WTC11 (cell line): ENCODE measurements at regions not wholly inside any gene's neighbourhood (a gene's known extent, or its start where the extent isn't known, plus 50 kb on each side); places are given as distances from the start of the nearest gene placed in this dataset.

ENCODE experiments used
- ATAC-seq: fragments of 200-7000 bp; cut with Tn5 transposase; 2 replicates; pipeline ENCODE4 v1.10.0; 2021; ENCODE audit warnings: mild to moderate bottlenecking, moderate library complexity
- CTCF ChIA-PET: fragments of 300-600 bp; sonication (Branson Sonifier 250); formaldehyde crosslinking; loops from one replicate; lab custom pipeline; 2021; ENCODE audit warnings: antibody characterized with exemption; lab: Charles Lee
- POLR2A ChIA-PET: fragments of 350-600 bp; sonication (Branson Sonifier 250); formaldehyde crosslinking; loops from one replicate; lab custom pipeline; 2021; ENCODE audit warnings: antibody characterized with exemption; lab: Charles Lee
- DNase-seq: peaks from one replicate; pipeline ENCODE4 v3.0.0; 2021; ENCODE audit warnings: low spot score
- H3K27ac Mint-ChIP-seq: 2 replicates; pipeline ENCODE4 v1.8.0; 2021; ENCODE audit warnings: mixed read lengths
- H3K27me3 Mint-ChIP-seq: 2 replicates; pipeline ENCODE4 v1.8.0; 2021; ENCODE audit warnings: low read depth, mild to moderate bottlenecking, moderate library complexity, mixed read lengths
- H3K36me3 Mint-ChIP-seq: 2 replicates; pipeline ENCODE4 v1.8.0; 2021; ENCODE audit warnings: mixed read lengths
- H3K4me1 Mint-ChIP-seq: 2 replicates; pipeline ENCODE4 v1.8.0; 2022; ENCODE audit warnings: mixed read lengths
- H3K4me3 Mint-ChIP-seq: 2 replicates; pipeline ENCODE4 v1.8.0; 2021; ENCODE audit warnings: mild to moderate bottlenecking, moderate library complexity, mixed read lengths
- H3K9me3 Mint-ChIP-seq: 2 replicates; pipeline ENCODE4 v1.8.0; 2021; ENCODE audit warnings: mixed read lengths
- AFF4 ChIP-seq: sonication (generic); formaldehyde crosslinking; IDR thresholded peaks from 2 replicates; pipeline ENCODE4 v1.8.1; 2023; ENCODE audit warnings: mild to moderate bottlenecking, missing genetic modification reagents, borderline replicate concordance
- CDX4 ChIP-seq: fragments of 250-450 bp; sonication (Bioruptor Pico); IDR thresholded peaks from 2 replicates; pipeline ENCODE4 v1.9.0; 2021; ENCODE audit warnings: moderate library complexity, mild to moderate bottlenecking, inconsistent platforms, borderline replicate concordance
- ELF4 ChIP-seq: sonication (generic); formaldehyde crosslinking; IDR thresholded peaks from 2 replicates; pipeline ENCODE4 v1.8.1; 2022; ENCODE audit warnings: low read depth, mild to moderate bottlenecking, moderate library complexity, missing genetic modification reagents
- FOXJ3 ChIP-seq: sonication (generic); formaldehyde crosslinking; IDR thresholded peaks from 2 replicates; pipeline ENCODE4 v1.9.0; 2021; ENCODE audit warnings: missing genetic modification reagents, mild to moderate bottlenecking, borderline replicate concordance
- FOXK1 ChIP-seq: sonication (generic); formaldehyde crosslinking; IDR thresholded peaks from 2 replicates; pipeline ENCODE4 v1.8.0; 2022; ENCODE audit warnings: mild to moderate bottlenecking, moderate library complexity, missing genetic modification reagents
- GRHL2 ChIP-seq: fragments of 250-450 bp; sonication (Bioruptor Pico); IDR thresholded peaks from 2 replicates; pipeline ENCODE4 v1.8.0; 2022; ENCODE audit warnings: mild to moderate bottlenecking, moderate library complexity; ENCODE audit not compliant: insufficient replicate concordance, severe bottlenecking
- GTF2I ChIP-seq: fragments of 250-450 bp; sonication (Bioruptor Pico); conservative IDR thresholded peaks from 2 replicates; pipeline ENCODE4 v1.4.0; 2021; ENCODE audit warnings: mild to moderate bottlenecking
- HMGA2 ChIP-seq: fragments of 250-450 bp; sonication (Bioruptor Pico); IDR thresholded peaks from 2 replicates; pipeline ENCODE4 v1.4.0; 2021; ENCODE audit warnings: mild to moderate bottlenecking, moderate library complexity
- JAZF1 ChIP-seq: fragments of 250-450 bp; sonication (Bioruptor Pico); IDR thresholded peaks from 2 replicates; pipeline ENCODE4 v1.9.0; 2021; ENCODE audit warnings: moderate library complexity, mild to moderate bottlenecking, inconsistent platforms
- JUN ChIP-seq: sonication (generic); formaldehyde crosslinking; IDR thresholded peaks from 2 replicates; pipeline ENCODE4 v1.8.0; 2023; ENCODE audit warnings: mild to moderate bottlenecking, missing genetic modification reagents
- MLX ChIP-seq: sonication (generic); formaldehyde crosslinking; IDR thresholded peaks from 2 replicates; pipeline ENCODE4 v1.8.1; 2023; ENCODE audit warnings: mild to moderate bottlenecking, missing genetic modification reagents, moderate library complexity
- MXD4 ChIP-seq: fragments of 250-450 bp; sonication (Bioruptor Pico); IDR thresholded peaks from 2 replicates; pipeline ENCODE4 v1.8.0; 2021; ENCODE audit warnings: mild to moderate bottlenecking, moderate library complexity, borderline replicate concordance
- NFATC4 ChIP-seq: fragments of 250-450 bp; sonication (Bioruptor Pico); IDR thresholded peaks from 2 replicates; pipeline ENCODE4 v1.9.0; 2021; ENCODE audit warnings: mild to moderate bottlenecking
- NFYB ChIP-seq: sonication (generic); formaldehyde crosslinking; conservative IDR thresholded peaks from 2 replicates; pipeline ENCODE4 v1.8.0; 2022; ENCODE audit warnings: low read depth, missing genetic modification reagents
- NR2C2 ChIP-seq: sonication (generic); formaldehyde crosslinking; IDR thresholded peaks from 2 replicates; pipeline ENCODE4 v1.8.0; 2022; ENCODE audit warnings: mild to moderate bottlenecking, missing genetic modification reagents
- OVOL2 ChIP-seq: fragments of 250-450 bp; sonication (Bioruptor Pico); IDR thresholded peaks from 2 replicates; pipeline ENCODE4 v1.9.0; 2021; ENCODE audit warnings: mild to moderate bottlenecking, borderline replicate concordance
- TCF7 ChIP-seq: sonication (generic); formaldehyde crosslinking; IDR thresholded peaks from 2 replicates; pipeline ENCODE4 v1.8.0; 2022; ENCODE audit warnings: mild to moderate bottlenecking, low read depth, missing genetic modification reagents, moderate library complexity
- ZBTB43 ChIP-seq: sonication (generic); formaldehyde crosslinking; IDR thresholded peaks from 2 replicates; pipeline ENCODE4 v1.8.1; 2023; ENCODE audit warnings: mild to moderate bottlenecking, missing genetic modification reagents
- ZNF138 ChIP-seq: sonication (generic); formaldehyde crosslinking; conservative IDR thresholded peaks from 2 replicates; pipeline ENCODE4 v1.8.1; 2022; ENCODE audit warnings: mild to moderate bottlenecking, moderate library complexity, missing genetic modification reagents
- ZNF219 ChIP-seq: sonication (generic); formaldehyde crosslinking; IDR thresholded peaks from 2 replicates; pipeline ENCODE4 v1.8.0; 2023; ENCODE audit warnings: missing genetic modification reagents, mild to moderate bottlenecking, borderline replicate concordance
- ZNF425 ChIP-seq: fragments of 250-450 bp; sonication (Bioruptor Pico); conservative IDR thresholded peaks from 2 replicates; pipeline ENCODE4 v1.9.0; 2021; ENCODE audit warnings: mild to moderate bottlenecking
- TF ChIP-seq, protein P1 (sequence below): sonication (generic); formaldehyde crosslinking; IDR thresholded peaks from 2 replicates; pipeline ENCODE4 v1.8.1; 2022; ENCODE audit warnings: low read depth, missing genetic modification reagents, borderline replicate concordance
- TF ChIP-seq, protein P2 (sequence below): sonication (generic); formaldehyde crosslinking; IDR thresholded peaks from 2 replicates; pipeline ENCODE4 v1.8.0; 2023; ENCODE audit warnings: mild to moderate bottlenecking, missing genetic modification reagents

- POLR2A ChIA-PET: no interaction called here
- H3K4me3 Mint-ChIP-seq: no peak overlapping the region
- H3K9me3 Mint-ChIP-seq: no peaks in the 10 kb centered on the region
- no peaks in the 10 kb centered on the region for H3K36me3 Mint-ChIP-seq
- CTCF ChIA-PET: no interaction called here
- DNase-seq (no peak), ATAC-seq (no peak)
- H3K4me1 Mint-ChIP-seq: peaks cover 25% of the 10 kb centered on the region
- no peak overlapping the region for H3K27ac Mint-ChIP-seq
- no peaks in the 10 kb centered on the region; the same call in none of the 2 replicates for H3K27me3 Mint-ChIP-seq
- TF ChIP-seq JUN (CRISPR knock-in tag) (no peak), GRHL2 (CRISPR knock-in tag) (no peak), CDX4 (no peak), ZNF138 (no peak), NFYB (no peak), ZNF425 (no peak), AFF4 (CRISPR knock-in tag) (no peak), ELF4 (CRISPR knock-in tag) (no peak), ZBTB43 (CRISPR knock-in tag) (no peak), TCF7 (no peak), FOXK1 (no peak), HMGA2 (CRISPR knock-in tag) (no peak), NFATC4 (CRISPR knock-in tag) (no peak), MXD4 (CRISPR knock-in tag) (no peak), GTF2I (CRISPR knock-in tag) (no peak)
- TF ChIP-seq, protein P1, sequence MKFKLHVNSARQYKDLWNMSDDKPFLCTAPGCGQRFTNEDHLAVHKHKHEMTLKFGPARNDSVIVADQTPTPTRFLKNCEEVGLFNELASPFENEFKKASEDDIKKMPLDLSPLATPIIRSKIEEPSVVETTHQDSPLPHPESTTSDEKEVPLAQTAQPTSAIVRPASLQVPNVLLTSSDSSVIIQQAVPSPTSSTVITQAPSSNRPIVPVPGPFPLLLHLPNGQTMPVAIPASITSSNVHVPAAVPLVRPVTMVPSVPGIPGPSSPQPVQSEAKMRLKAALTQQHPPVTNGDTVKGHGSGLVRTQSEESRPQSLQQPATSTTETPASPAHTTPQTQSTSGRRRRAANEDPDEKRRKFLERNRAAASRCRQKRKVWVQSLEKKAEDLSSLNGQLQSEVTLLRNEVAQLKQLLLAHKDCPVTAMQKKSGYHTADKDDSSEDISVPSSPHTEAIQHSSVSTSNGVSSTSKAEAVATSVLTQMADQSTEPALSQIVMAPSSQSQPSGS (CRISPR knock-in tag): no peak
Observed at GRCh38 chr2:2696325-2696724, 365.2 kb upstream of the MYT1L start.

GRCh38 chr2:2694746-2695145 lies 363.7 kb upstream of the MYT1L start:
- Mint-ChIP-seq H3K9me3 (no peaks in the 10 kb centered on the region), H3K36me3 (no peaks in the 10 kb centered on the region), H3K4me1 (peaks cover 18% of the 10 kb centered on the region), H3K4me3 (no peak overlapping the region), H3K27ac (no peak overlapping the region), H3K27me3 (no peaks in the 10 kb centered on the region; the same call in none of the 2 replicates)
- CTCF ChIA-PET: no interaction called here
- no peak for DNase-seq
- POLR2A ChIA-PET: no interaction called here
- ATAC-seq: no peak
- TF ChIP-seq NR2C2 (no peak), MLX (CRISPR knock-in tag) (no peak), ZBTB43 (CRISPR knock-in tag) (no peak), ZNF219 (no peak), OVOL2 (no peak), FOXJ3 (CRISPR knock-in tag) (no peak), JAZF1 (no peak)
- TF ChIP-seq, protein P2, sequence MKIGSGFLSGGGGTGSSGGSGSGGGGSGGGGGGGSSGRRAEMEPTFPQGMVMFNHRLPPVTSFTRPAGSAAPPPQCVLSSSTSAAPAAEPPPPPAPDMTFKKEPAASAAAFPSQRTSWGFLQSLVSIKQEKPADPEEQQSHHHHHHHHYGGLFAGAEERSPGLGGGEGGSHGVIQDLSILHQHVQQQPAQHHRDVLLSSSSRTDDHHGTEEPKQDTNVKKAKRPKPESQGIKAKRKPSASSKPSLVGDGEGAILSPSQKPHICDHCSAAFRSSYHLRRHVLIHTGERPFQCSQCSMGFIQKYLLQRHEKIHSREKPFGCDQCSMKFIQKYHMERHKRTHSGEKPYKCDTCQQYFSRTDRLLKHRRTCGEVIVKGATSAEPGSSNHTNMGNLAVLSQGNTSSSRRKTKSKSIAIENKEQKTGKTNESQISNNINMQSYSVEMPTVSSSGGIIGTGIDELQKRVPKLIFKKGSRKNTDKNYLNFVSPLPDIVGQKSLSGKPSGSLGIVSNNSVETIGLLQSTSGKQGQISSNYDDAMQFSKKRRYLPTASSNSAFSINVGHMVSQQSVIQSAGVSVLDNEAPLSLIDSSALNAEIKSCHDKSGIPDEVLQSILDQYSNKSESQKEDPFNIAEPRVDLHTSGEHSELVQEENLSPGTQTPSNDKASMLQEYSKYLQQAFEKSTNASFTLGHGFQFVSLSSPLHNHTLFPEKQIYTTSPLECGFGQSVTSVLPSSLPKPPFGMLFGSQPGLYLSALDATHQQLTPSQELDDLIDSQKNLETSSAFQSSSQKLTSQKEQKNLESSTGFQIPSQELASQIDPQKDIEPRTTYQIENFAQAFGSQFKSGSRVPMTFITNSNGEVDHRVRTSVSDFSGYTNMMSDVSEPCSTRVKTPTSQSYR (CRISPR knock-in tag): no peak
